GM23248 (cell line): ENCODE measurements at regions not wholly inside any gene's neighbourhood (a gene's known extent, or its start where the extent isn't known, plus 50 kb on each side); places are given as distances from the start of the nearest gene placed in this dataset.

Experiments used
- EZH2 ChIP-seq: fragments of 200-600 bp; sonication (generic); IDR thresholded peaks from 2 replicates; pipeline ENCODE4 v1.6.1; 2018; ENCODE audit warnings: antibody characterized with exemption, mild to moderate bottlenecking; ENCODE audit not compliant: insufficient read depth, poor library complexity, severe bottlenecking
- EZH2phosphoT487 ChIP-seq: fragments of 200-600 bp; sonication (generic); IDR thresholded peaks from 2 replicates; pipeline ENCODE4 v1.6.1; 2018; ENCODE audit warnings: antibody characterized with exemption, moderate library complexity, mild to moderate bottlenecking, low read depth; ENCODE audit not compliant: insufficient read depth

- TF ChIP-seq EZH2 (no peak), EZH2phosphoT487 (no peak)
These were observed 1452.2 kb upstream of the ACO1 start for GRCh38 chr9:30932226-30932625.
